NCI-H345 treated with DMSO at 0.1 percent for 48 hours (cell line): ENCODE measurements at regions not wholly inside any gene's neighbourhood (a gene's known extent, or its start where the extent isn't known, plus 50 kb on each side); places are given as distances from the start of the nearest gene placed in this dataset.
"Not testable (repeated sequence)": the region's sequence is repeated elsewhere in the genome, so short reads cannot be mapped to it uniquely, and the experiment has no call there.

Experiments
- DNase-seq: peaks from one replicate; lab custom pipeline; 2025; ENCODE audit not compliant: unreplicated experiment; lab: John Stamatoyannopoulos, UW

DNA sequence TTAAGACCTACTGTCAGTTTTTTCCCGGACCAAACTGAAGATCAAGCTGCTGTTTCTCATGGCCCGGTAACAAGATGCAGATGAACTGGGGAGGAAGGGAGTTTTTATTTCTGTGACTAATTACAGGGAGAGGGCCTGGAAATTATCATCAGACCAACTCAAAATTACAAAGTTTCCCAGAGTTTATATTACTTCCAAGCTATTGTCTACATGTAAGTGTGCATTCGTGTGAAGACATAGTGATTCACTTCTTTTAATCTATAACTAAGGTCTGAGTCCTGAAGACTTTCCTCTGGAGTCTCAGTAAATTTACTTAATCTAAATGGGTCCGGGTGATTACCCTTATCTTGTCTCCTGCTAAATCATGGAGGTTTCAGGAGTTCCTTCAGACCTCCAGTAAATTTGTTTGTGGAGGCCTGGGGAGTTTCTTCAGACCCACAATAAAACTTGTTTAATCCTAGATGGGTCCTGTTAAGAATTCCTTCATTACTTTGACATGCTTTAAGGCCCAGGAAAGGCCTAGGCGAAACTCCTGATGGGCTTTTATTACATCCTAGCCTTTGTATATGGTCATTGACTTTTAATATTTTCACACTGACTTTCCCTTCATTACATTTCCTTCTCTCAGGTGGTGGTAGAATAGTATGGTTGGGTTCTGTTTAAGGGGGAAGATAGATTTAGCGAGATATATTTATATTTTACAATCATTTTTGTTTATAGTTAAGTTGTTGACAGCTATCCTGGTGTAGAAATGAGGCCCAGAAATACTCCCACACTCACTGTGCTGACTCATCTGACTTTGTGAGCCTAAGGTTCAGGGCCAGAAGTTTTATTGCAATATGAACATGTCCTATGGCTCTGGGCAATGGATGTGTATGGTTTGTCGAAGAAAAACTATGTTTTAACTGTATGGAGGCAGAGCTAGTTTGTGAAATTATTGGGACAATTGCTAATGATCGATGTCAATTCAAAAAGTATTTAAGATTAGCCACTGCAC lies 627.0 kb upstream of the FBXO33 start:
- no peak for DNase-seq

GRCh38 chr14:40053416-40053815 lies 621.2 kb upstream of the FBXO33 start:
- no peak for DNase-seq

DNA sequence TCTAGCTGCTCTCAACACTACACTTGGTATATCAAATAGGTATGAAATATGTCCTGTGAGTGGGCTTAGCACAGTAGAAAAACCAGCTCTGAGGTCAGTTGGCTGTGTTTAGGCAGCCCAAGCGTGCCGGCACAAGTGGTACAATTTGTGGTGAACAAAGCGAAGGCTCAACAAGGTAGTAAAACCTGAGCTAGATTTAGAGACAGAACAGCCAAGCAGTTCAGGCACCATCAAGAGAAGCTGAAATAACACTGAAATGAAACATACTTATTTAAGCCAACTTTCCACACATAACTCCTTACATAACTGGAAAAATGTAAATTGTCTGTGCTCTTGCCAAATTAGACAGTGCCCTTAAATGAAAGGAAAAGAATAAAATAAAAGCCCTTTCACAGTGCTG lies 596.8 kb upstream of the FBXO33 start:
- DNase-seq: no peak

DNA sequence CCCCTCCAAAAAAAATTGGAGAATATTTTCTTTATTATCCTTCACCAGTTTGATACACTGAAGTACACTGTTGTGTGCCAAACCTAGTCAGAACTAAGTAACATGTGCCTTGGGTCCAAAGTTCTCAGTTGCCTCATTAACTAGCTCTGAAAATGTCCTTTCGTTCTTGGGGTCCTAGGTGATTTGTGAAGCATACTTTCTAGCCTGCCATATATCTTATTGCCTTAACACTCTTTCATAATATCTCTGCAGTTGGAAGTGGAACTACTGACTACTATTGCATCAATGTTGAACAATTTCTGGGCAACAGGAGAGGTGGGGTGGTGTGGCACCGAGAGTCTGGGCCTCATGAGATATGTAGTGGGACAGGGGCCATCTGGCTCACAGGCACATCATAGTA lies 592.9 kb upstream of the FBXO33 start:
- DNase-seq: no peak

GRCh38 chr14:40010961-40011360 lies 578.7 kb upstream of the FBXO33 start:
- no peak for DNase-seq

DNA sequence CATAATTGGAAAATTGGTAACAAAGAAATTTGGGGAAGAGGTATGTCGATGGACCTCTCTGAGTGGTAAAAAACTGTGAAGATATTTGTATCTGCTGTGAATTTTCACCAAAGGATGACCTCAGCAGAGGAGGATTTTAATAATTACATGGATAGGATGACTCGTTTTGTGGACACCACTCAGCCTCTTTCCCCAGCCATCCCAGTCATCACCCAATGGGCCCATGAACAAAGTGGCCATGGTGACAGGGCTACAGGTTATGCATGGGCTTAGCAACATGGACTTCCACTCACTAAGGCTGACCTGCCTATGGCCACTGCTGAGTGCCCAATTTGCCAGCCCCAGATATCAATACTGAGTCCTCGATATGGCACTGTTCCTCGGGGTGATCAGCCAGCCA lies 577.5 kb upstream of the FBXO33 start:
- DNase-seq: no peak

DNA sequence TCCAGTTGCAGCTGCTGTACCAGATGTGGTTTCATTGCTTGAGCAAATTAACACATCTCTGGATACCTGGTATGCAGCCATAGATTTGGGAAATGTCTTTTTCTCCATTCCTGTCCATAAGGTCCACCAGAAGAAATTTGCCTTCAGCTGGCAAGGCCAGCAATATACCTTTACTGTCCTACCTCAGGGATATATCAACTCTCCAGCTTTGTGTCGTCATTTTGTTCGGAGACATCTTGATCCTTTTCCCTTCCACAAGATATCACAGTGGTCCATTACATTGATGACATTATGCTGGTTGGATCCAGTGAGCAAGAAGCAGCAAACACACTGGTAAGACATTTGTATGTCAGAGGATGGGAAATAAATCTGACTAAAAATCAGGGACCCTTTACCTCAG lies 576.1 kb upstream of the FBXO33 start:
- not testable (repeated sequence) for DNase-seq

GRCh38 chr14:40004871-40005500 lies 572.8 kb upstream of the FBXO33 start:
- no peak for DNase-seq

GRCh38 chr14:40003773-40004172 lies 571.5 kb upstream of the FBXO33 start:
- DNase-seq: no peak

GRCh38 chr14:39998854-39999253 lies 566.6 kb upstream of the FBXO33 start:
- DNase-seq: no peak

GRCh38 chr14:39998114-39998513 lies 565.9 kb upstream of the FBXO33 start:
- no peak for DNase-seq

- DNase-seq: peak; percentile 95
Observed at GRCh38 chr14:39991041-39991440, 558.8 kb upstream of the FBXO33 start.

GRCh38 chr14:39988939-39989338 lies 556.7 kb upstream of the FBXO33 start:
- peak; percentile 80 for DNase-seq

- no peak for DNase-seq
Observed at GRCh38 chr14:39984323-39984722, 552.1 kb upstream of the FBXO33 start.

GRCh38 chr14:39977198-39977597 lies 545.0 kb upstream of the FBXO33 start:
- DNase-seq: no peak

DNA sequence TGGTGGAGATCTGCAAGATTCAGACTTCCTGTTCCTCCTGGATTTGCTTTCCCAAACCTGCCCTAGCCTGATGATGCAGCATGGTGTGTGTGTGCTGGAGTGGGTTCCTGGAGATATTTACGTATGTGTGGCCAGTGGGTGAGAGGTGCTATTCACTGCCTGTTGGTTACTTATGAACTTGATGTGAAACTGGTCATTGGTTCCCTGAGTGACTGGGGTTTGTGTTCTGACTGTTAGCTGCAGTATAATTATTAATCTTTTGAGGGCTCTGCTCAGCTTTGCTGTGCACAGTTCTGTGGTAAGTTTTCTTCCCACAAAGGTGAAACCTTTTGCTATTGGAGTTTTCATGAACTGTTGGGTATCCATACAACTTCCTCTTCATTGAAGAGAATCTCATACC lies 541.8 kb upstream of the FBXO33 start:
- no peak for DNase-seq

- no peak for DNase-seq
Observed at GRCh38 chr14:39972704-39973103, 540.5 kb upstream of the FBXO33 start.

DNA sequence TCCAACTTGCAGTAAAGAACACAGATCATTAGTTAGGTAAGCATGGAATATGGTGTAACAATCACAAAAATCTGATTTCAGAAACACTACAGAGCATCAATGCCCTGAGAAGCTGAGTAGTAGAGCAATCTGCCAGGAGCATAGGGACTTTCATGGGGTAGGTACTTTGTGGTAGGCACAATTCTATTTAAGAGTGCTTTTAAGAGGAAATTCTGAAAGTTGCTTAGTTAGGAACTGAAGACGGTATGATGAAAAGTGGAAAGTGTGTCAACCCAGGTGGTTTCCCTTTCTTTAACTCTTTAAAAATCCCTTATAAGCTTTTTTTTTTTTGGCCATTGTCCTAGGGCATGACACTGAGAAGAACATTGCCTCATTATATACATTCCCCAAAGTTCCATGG lies 535.7 kb upstream of the FBXO33 start:
- DNase-seq: no peak

DNA sequence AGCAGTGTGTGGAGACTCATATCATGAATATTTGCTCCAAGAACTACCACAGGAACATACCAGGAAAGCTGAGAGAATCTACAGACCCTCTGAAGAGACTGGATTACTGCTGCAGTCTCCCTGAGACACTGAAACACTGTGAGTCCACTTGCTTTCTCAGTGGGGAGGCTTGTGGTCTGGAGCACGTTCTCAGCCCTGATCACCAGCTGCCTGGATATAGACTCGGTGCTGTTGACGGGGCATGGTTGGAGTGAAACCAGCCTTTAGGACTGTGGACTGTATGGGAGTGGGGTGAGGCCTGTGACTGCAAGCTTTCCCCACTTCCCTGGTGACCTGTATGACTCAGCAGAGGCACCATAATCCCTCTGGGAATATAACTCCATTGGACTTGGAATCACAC lies 525.8 kb upstream of the FBXO33 start:
- no peak for DNase-seq

DNA sequence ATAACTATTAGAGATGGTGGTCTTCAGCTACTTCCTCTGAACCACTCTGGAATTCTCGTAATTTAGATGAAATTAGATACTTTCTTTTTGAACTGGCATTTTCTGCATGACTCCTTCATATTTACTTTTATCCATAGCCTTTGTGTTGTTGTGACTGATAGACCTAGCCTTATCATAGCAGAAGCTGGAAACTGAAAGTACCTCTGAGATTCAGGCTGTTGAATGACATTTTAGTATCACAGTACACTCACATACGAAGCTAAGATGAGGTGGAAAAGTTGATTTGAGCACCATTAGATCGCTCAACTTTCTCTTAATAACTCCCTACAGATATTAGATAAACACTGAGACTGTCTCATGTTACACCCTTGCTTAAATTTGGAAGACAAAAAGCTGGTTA lies 525.1 kb upstream of the FBXO33 start:
- no peak for DNase-seq

GRCh38 chr14:39956372-39956771 lies 524.1 kb upstream of the FBXO33 start:
- DNase-seq: no peak

- no peak for DNase-seq
Observed at GRCh38 chr14:39948235-39948634, 516.0 kb upstream of the FBXO33 start.
